K562 (cell line): ENCODE measurements at regions not wholly inside any gene's neighbourhood (a gene's known extent, or its start where the extent isn't known, plus 50 kb on each side); places are given as distances from the start of the nearest gene placed in this dataset.

Experiments used
- ATAC-seq: fragments of 200-7000 bp; cut with Tn5 transposase; 3 replicates; pipeline ENCODE4 v1.9.1; 2020; ENCODE audit warnings: moderate library complexity
- BruUV-seq: library from RNA; stranded (reverse); fragments of 400-500 nt; replicated peaks from 2 replicates; lab custom pipeline; 2021; lab: Mats Ljungman, UMichigan
- CTCF ChIA-PET: fragments of 300-600 bp; formaldehyde crosslinking; extraction: SDS; loops from one replicate; lab custom pipeline; 2021; ENCODE audit warnings: low intra/inter-chr PET ratio; lab: Yijun Ruan, JAX
- POLR2A ChIA-PET: fragments of 300-600, 350-650 bp; sonication (Branson Sonifier 250); formaldehyde crosslinking; extraction: SDS; loops from one replicate; lab custom pipeline; 2021; ENCODE audit warnings: antibody characterized with exemption, inconsistent platforms; lab: Yijun Ruan, JAX
- DNase-seq, 4 experiments: peaks; one replicate each; pipeline versions ENCODE4 v3.0.0 to v3.0.0-alpha.2; 2011 to 2018; ENCODE audit warnings: low spot score in 3 of 4, mixed read lengths in 3 of 4; ENCODE audit errors: extremely low read depth in 1 of 4
- FAIRE-seq: peaks from 2 replicates; lab custom pipeline; 2011; peaks lifted over from hg19 to GRCh38; lab: Jason Lieb, UNC
- H2AFZ ChIP-seq: 2 replicates; pipeline ENCODE4 v1.6.0; 2011; ENCODE audit warnings: low read depth, low read length, control low read depth, inconsistent platforms
- H3K27ac ChIP-seq: fragments of 200-600 bp; 3 replicates; pipeline ENCODE4 v1.8.0; 2011; ENCODE audit warnings: low read depth, mild to moderate bottlenecking, control low read depth, inconsistent platforms, low read length, moderate library complexity, mixed read lengths; ENCODE audit errors: extremely low read depth
- H3K27me3 ChIP-seq, 2 experiments: fragments of 300-600 bp in 1 of 2; 2 replicates in 1 of 2; 3 replicates in 1 of 2; pipeline versions ENCODE4 v1.6.0 to v1.8.0; 2011; ENCODE audit warnings: inconsistent platforms in 2 of 2, low read length in 2 of 2, mild to moderate bottlenecking in 1 of 2, mixed read lengths in 1 of 2, moderate library complexity in 1 of 2; ENCODE audit not compliant: control insufficient read depth in 2 of 2, insufficient read depth in 2 of 2
- H3K36me3 ChIP-seq: fragments of 300-600 bp; 3 replicates; pipeline ENCODE4 v1.8.0; 2011; ENCODE audit warnings: mild to moderate bottlenecking, low read length, inconsistent platforms; ENCODE audit not compliant: control insufficient read depth, insufficient read depth
- H3K4me1 ChIP-seq, 2 experiments: fragments of 200-600 bp in 1 of 2; replicated peaks in 1 of 2; 2 replicates in 1 of 2; 3 replicates in 1 of 2; pipeline versions ENCODE4 v1.5.1 to v1.8.0; 2011; ENCODE audit warnings: inconsistent platforms in 2 of 2, low read length in 2 of 2, mild to moderate bottlenecking in 1 of 2, mixed read lengths in 1 of 2, moderate library complexity in 1 of 2; ENCODE audit not compliant: control insufficient read depth in 2 of 2, insufficient read depth in 2 of 2
- H3K4me2 ChIP-seq: 2 replicates; pipeline ENCODE4 v1.6.1; 2011; ENCODE audit warnings: low read length, control low read depth, inconsistent platforms, mixed read lengths; ENCODE audit not compliant: insufficient read depth
- H3K4me3 ChIP-seq: fragments of 200-600 bp; sonication (generic), shearing (Covaris generic); 2 replicates; pipeline ENCODE4 v1.5.1; 2016; ENCODE audit warnings: control low read depth, inconsistent platforms
- H3K79me2 ChIP-seq: fragments of 200-600 bp; 3 replicates; pipeline ENCODE4 v1.8.0; 2011; ENCODE audit warnings: low read length, inconsistent platforms; ENCODE audit not compliant: control insufficient read depth, insufficient read depth
- H3K9ac ChIP-seq, 2 experiments: 2 replicates each; pipeline versions ENCODE4 v1.6.0 to v1.6.1; 2011; ENCODE audit warnings: low read depth in 2 of 2, low read length in 2 of 2, control low read depth in 1 of 2, inconsistent platforms in 1 of 2, mild to moderate bottlenecking in 1 of 2, mixed read lengths in 1 of 2; ENCODE audit not compliant: insufficient read depth in 1 of 2
- H3K9me1 ChIP-seq: one replicate; pipeline ENCODE4 v1.6.0; 2011; ENCODE audit warnings: inconsistent platforms, mild to moderate bottlenecking, low read length, moderate library complexity; ENCODE audit not compliant: control insufficient read depth, insufficient read depth
- H3K9me3 ChIP-seq: replicated peaks from 2 replicates; pipeline ENCODE4 v1.5.1; 2011; ENCODE audit warnings: low read depth, low read length, inconsistent platforms; ENCODE audit not compliant: control insufficient read depth, insufficient read depth
- H4K20me1 ChIP-seq: replicated peaks from 2 replicates; pipeline ENCODE4 v1.6.1; 2011; ENCODE audit warnings: low read length, inconsistent platforms, mixed read lengths; ENCODE audit not compliant: control insufficient read depth, insufficient read depth
- ARID2 ChIP-seq: fragments of 450-650 bp; IDR thresholded peaks from 2 replicates; pipeline ENCODE4 v1.6.1; 2017; ENCODE audit warnings: antibody characterized with exemption, mild to moderate bottlenecking
- CHD4 ChIP-seq: fragments of 200-600 bp; sonication (generic); IDR thresholded peaks from 3 replicates; pipeline ENCODE4 v1.6.1; 2012; ENCODE audit warnings: low read depth, mild to moderate bottlenecking, mixed read lengths, low read length, inconsistent platforms; ENCODE audit not compliant: insufficient read depth, insufficient replicate concordance, poor library complexity, severe bottlenecking
- ELK1 ChIP-seq: sonication (generic); formaldehyde crosslinking; IDR thresholded peaks from 2 replicates; pipeline ENCODE4 v1.8.1; 2022; ENCODE audit warnings: missing genetic modification reagents
- ERF ChIP-seq: fragments of 450-650 bp; formaldehyde crosslinking; IDR thresholded peaks from 2 replicates; pipeline ENCODE4 v1.4.0; 2020; ENCODE audit warnings: mild to moderate bottlenecking, mixed read lengths
- NFIC ChIP-seq: fragments of 450-650 bp; IDR thresholded peaks from 2 replicates; pipeline ENCODE4 v1.6.1; 2017; ENCODE audit warnings: mild to moderate bottlenecking, inconsistent platforms
- NFIX ChIP-seq: fragments of 250-450 bp; sonication (Bioruptor Pico); IDR thresholded peaks from 2 replicates; pipeline ENCODE4 v1.4.0; 2020; ENCODE audit warnings: low read depth, mild to moderate bottlenecking, moderate library complexity
- PML ChIP-seq: IDR thresholded peaks from 2 replicates; pipeline ENCODE4 v1.6.1; 2012; ENCODE audit warnings: low read length, inconsistent platforms
- SMC3 ChIP-seq: conservative IDR thresholded peaks from 2 replicates; pipeline ENCODE4 v1.6.1; 2011; ENCODE audit warnings: low read depth, low read length, improper control_type of control experiment; ENCODE audit not compliant: insufficient read depth
- ZFP36 ChIP-seq: fragments of 150-350 bp; IDR thresholded peaks from 2 replicates; pipeline ENCODE4 v1.6.1; 2018; ENCODE audit warnings: low read length, low read depth; ENCODE audit not compliant: partially characterized antibody
- WGBS: fragments of 100-300 bp; shearing (Covaris generic); methylation state at CpG from one replicate; pipeline ENCODE4 v1.1.6; 2016; ENCODE audit warnings: low coverage, mixed read lengths; ENCODE audit not compliant: insufficient coverage; ENCODE audit errors: missing lambda C conversion rate; 5-methylcytosine and 5-hydroxymethylcytosine counted together
- in situ Hi-C: fragments of 300-500 bp; cut with MboI; formaldehyde crosslinking; loops from 4 replicates; pipeline ENCODE4 v1.15.0; 2018; ENCODE audit warnings: inconsistent platforms, mixed read lengths
- intact Hi-C: fragments of 100-400 bp; cut with micrococcal nuclease; formaldehyde crosslinking; loops from 2 replicates; pipeline ENCODE4 v1.14.2; 2022

DNA sequence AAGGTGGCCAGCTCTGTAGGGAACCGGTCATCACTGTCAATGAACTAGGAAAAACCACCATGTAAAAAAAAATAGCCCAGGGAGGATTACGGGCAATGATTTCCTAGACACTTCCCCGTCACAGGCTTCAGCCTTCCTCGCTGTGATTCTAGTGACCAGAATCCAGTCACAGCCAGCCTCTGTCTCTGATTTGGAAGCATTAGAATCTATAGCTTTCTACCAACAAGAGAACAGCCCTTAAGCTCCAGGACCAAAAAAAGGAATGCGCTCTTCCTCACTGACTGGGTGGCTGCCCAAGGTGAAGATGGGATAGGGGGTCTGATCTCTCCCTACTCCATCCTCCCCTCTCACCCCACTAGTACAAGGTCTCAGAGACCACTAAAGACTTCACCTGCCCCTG lies 67.2 kb downstream of the TEX35 start (continued):
- TF ChIP-seq ARID2: no peak
- no peak for TF ChIP-seq ERF (CRISPR knock-in tag)
- TF ChIP-seq CHD4: no peak
- TF ChIP-seq SMC3: no peak
- no peak for TF ChIP-seq ELK1 (CRISPR knock-in tag)
- no peak for TF ChIP-seq PML

GRCh38 chr1:178580876-178581275 lies 68.0 kb downstream of the TEX35 start:
- no TSS peak for BruUV-seq
- H3K4me1 ChIP-seq: no peaks in the 10 kb centered on the region

More at GRCh38 chr1:178580876-178581275, 68.0 kb downstream of the TEX35 start:
- WGBS: 0% methylated on average over 5 of the region's 5 CpGs
- Histone ChIP-seq H3K9me1 (no peaks in the 10 kb centered on the region), H4K20me1 (0 out of 2 replicates have a peak, but pooled peaks cover 4% of the 10 kb centered on the region), H3K27me3 (peaks cover 2 to 4% of the 10 kb centered on the region in 2 experiments; a peak in 1 of 5 replicates), H3K27ac (no peak overlapping the region), H3K9ac (no peak overlapping the region), H3K4me3 (no peak overlapping the region), H3K4me2 (no peak overlapping the region), H2AFZ (no peak overlapping the region), H3K79me2 (no peaks in the 10 kb centered on the region), H3K36me3 (no peaks in the 10 kb centered on the region), H3K9me3 (no peaks in the 10 kb centered on the region)
- peak; percentile 23; the same call in 1 of the 2 replicates for TF ChIP-seq NFIX (CRISPR knock-in tag)
- TF ChIP-seq NFIC: peak; percentile 79
- no peak for TF ChIP-seq ZFP36
- ATAC-seq: no peak
- POLR2A ChIA-PET: interaction anchor here (0.8 kb wide), 2 partner anchors 31 to 53 kb away, joined by 3 read pairs; no protein-coding TSS in a partner anchor
- intact Hi-C loops (no loop called here), in situ Hi-C loops (no loop called here)
- no peak for DNase-seq
- CTCF ChIA-PET: no interaction called here
- FAIRE-seq: no peak
